DMS153 treated with DMSO at 0.1 percent for 48 hours (cell line): ENCODE measurements at regions not wholly inside any gene's neighbourhood (a gene's known extent, or its start where the extent isn't known, plus 50 kb on each side); places are given as distances from the start of the nearest gene placed in this dataset.
"Not testable (repeated sequence)": the region's sequence is repeated elsewhere in the genome, so short reads cannot be mapped to it uniquely, and the experiment has no call there.

Experiments used
- DNase-seq: peaks from one replicate; lab custom pipeline; 2025; ENCODE audit not compliant: unreplicated experiment; lab: John Stamatoyannopoulos, UW

DNA sequence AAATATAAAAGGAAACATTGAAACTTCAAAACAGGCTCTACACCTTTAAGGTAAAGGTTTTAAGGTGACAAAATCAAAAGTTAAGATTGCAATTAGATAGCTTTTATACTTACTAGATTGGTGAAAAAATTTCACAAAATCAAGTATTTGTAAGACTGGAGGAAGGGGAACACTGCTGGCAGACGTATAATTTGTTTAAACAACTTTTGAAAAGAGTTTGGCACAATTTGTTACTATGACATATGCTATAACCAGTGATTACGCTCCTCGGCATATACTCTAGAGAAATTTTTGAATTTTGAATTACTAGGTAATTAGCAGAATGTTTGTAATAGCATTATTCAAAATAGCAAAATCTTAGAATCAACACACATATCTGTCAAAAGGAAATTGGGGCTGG is 425.0 kb downstream of the LRRIQ3 start:
- DNase-seq, result no peak

DNA sequence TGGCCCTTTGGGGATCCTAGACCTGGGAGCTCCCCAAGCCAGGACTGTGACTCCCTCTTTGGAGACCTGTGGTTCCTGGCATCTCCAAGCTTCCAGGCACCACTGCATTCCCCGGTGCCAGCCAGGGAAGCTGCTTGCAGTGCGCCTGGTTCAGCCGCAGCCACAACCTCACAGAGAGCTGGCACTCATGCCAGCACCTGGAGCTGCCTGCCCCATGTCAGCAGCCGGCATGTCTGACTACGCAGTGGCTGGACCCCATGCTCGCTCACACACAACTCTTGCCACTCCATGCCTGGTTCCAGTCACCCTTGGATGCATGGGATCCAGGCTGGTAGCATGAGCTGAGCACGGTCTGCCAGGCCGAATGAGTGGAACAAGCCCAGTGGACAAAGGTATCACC is 426.6 kb downstream of the LRRIQ3 start:
- DNase-seq, result no peak

DNA sequence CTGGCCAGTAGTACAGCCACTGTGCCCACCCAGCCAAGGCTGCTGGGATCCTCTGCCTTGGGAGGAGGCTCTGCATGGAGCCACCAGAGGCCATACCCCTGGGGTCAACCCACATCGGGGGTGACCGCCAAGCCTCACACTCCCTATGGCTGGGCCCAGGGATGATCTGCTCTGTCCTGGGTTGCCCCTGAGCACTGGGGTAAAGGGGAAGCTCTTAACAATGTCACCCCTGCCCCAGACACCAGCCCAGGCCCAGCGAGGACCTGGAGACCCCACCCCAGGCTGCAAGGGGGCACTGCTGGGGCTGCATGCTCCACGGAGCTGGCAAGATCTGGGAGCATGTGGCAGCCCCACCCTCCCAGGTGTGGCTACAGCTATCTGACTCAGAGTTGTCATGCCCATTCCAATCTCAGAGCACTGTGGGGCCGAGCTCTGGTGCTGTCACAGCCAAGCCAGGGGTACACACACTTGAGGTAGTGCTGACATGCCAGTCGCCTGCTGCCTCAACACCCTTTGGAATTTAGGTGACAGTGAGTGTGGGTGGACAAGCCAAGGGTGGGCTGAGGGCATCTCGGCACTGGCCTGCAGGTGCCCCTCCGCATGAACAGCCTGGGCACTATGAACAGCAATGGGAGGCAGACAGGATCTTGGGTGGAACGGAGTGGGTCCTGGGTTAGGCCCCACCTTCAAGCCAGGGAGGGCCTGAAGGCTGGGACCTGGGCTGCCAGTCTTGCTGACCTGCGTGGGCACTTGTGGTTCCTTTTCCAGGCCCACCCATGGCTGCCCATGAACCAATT is 427.7 kb downstream of the LRRIQ3 start:
- no peak for DNase-seq

DNA sequence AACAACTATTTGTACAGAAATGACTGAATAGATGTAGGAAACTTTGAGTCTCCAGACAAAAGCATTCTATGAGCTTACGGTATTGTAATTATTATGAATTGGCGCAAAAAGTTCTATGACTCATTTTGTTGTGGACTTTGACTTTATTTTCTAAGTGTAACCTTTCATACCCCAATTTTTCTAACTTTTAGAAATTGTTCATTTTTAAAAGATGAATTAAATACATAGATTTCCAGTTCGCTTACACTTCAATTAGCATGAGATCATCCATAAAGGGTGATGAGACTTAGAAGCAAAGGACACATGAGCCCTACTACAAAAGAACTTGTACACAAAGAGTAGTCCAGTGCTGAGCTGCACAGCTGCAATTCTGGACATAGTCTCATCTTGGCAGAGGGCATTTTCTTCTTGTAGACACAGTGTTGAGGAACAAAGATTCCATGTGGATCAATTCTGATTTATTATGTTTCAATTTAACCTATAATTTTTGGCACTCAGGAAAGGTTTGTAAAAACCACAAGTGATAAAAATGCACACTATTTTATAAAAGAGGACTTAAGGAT is 431.1 kb downstream of the LRRIQ3 start:
- DNase-seq, result no peak

DNA sequence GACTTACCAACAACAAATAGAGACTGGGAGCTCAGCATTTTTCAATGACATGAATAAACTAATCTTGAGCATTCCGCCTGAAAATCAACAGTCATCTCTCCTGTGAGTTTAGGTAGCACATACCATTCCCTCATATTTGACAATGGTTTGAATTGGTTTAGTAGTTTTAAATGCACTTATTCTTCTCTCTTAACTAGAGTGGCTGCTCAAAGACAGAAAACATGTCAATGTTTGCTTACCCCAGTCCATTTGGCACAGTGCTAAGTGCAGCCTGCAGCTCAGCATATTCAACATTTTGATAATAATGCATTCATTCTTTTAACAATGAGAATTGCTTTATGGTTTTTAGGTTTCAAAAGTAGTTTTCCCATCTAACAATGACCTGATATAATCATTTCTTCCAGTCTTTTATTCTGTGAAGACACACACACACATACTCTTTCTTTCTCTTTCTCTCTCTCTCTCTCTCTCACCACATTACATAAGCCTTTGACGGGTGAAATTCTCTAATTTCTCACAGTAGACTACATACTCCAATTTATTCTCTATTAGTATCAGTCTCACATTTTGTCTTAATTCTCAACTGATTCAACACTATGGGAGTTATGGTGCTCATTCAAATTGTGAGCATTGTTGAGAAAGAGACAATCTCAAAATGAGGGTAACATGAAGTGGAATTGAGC is 432.3 kb downstream of the LRRIQ3 start:
- peak; percentile 38 for DNase-seq

DNA sequence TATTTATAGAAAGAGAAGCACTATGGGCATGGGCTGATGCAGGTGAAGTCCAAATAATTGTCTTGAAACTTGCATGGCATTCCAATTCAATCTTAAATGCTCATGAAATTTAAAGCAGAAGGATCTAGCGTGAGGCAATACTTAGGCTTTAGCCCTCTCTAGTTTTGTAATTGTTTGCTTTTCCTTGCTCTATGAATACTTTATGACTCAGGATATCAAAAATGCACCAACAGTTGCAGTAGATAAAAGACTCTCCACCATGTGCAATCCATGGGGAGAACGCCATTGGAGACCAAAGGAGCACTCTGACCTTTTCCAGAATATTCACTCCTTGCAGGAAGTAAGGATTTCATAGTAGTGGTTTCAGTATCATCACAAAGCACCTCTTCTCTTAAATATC is 436.4 kb downstream of the LRRIQ3 start:
- no peak for DNase-seq

DNA sequence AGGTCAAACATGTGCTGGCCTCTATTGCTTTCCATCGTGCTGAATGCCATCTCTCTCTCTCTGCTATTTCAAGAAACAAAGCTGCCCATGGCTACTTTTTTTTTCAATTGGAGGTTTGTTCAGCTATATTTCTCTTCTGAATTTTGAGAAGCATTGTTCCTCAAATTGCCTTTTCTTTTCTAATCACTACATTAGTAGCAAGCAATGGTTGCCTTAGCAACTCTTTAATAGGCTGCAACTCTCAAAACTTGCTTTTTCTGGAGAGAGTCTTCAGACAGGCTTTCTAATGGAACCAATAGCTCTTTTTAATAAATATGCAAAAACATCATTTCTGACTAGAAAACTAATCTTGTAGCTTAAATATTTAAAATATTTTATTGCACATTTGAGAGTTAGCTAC is 439.0 kb downstream of the LRRIQ3 start:
- no peak for DNase-seq

DNA sequence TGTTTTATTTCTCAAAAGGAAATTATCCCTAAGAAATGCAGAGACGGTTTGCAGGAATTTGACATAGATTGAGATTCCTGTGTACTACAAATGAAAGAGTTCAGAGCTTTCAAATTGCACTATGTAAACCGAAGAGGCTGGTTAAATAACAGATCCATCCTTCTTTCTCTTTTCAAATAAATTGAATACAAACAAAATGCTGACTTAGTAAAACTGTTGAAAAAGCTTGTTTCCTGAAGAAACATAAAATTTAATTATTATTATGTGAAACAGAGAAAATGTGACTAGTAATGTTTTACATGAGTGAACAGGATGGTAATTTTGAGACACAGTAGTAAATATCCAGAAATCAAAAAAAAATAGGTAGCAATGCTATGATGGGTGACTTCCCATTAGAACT is 441.2 kb downstream of the LRRIQ3 start:
- no peak for DNase-seq

DNA sequence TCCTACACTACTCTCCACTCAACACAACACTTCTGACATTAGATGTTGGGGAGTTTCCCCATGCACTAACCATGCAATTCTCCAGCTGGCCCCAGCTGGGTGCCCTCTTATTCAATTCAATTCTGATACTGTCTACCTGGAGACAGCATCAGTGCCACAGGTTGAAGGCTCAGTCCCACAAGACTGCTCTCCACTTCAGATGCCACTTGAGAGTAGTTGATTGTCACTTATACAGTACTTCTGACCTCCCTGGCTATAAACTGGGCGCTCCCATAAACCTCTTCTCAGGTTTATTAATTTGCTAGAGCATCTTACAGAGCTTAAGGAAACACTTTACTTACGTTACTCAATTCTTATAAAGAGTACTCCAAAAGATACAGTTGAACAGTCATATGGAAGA is 442.3 kb downstream of the LRRIQ3 start:
- no peak for DNase-seq

DNA sequence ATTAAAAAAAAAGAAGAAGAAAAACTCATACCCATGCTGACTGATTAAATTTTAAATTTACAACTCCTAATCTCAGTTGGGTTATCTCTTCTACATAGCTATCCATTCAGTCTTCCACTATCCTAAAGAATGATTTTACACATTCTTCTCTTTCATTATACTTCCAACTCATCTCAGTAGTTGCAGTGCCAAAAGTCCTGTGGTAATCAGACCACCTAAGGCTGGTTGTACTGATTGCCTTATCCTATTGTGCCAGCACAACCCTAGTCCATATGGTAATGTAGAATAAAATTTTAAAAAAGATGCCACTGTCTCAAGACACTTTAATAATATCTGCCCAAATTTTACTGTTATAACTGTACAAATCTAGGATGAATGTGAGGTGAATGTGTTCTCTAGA is 448.0 kb downstream of the LRRIQ3 start:
- no peak for DNase-seq

DNA sequence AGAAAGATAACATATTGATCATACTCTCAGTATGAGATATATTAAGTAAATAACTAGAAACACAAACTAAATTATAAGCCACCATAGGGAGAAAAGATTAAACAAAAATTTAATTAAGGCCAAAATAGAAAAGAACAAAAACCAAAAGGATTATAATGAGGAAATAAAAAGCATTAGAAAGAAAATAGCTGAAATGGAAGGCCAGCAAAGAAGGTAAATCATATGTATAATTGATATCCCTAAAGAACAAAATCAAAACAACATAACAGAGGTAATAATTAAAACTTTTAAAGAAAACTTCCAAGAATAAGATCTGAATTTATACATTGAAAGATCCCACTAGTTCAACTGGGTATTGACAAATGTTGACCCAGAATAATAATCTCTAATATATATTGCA is 453.0 kb downstream of the LRRIQ3 start:
- no peak for DNase-seq

DNA sequence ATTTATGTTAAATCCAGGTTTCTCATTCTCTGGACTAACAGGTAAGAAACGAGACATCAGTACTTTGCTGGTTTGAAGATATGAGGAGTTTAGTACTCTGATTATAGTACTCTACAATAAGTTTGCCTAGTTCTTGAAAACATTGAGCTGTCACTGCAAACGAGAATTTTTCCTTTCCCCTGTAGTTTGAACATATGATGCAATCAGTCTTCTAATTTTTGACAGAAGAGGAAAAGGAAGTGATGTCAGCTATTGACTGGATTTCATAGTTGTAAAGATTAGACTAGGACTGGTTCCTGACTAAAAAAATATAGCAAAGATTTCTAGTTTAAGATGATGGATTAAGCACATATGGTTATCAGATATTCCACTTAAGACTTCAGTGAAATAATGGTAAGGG is 461.9 kb downstream of the LRRIQ3 start:
- no peak for DNase-seq

DNA sequence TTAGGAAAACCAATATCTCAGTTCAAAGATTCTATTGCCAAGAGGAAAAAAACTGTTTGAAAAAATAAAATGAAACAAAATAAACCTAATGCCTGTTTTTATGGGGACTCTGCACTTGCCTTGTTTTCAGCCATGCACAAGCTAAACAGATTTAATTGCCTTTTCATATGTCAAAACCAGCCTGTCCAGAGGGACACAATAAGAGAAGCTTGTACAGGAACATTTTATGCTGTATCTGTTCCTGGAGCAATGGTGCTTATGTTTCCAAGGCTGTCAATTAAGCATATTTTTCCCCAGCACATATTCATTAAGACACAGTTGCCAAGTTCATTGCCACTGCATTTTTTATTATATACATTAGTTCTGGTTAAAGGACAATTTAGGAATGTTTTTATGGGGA is 470.9 kb downstream of the LRRIQ3 start:
- DNase-seq, result no peak

DNA sequence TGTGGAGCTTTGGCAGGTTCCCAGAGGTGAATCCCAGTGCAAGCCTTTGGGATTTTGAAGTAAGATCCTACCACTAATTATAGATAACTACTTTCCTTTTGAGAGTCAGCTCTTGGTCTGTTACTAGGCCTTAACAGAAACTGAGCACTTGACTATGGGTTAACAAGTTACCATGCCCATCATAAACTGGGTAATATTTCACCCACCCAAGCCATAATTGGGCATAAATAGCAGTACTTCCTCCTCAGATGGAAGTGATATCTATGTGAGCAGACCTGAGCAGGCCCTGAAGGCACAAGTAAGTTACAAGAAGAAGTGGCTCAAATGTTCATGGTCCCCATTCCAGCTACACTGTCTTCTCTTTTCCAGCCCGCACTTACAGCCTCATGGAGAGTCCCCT is 475.9 kb downstream of the LRRIQ3 start:
- no peak for DNase-seq

DNA sequence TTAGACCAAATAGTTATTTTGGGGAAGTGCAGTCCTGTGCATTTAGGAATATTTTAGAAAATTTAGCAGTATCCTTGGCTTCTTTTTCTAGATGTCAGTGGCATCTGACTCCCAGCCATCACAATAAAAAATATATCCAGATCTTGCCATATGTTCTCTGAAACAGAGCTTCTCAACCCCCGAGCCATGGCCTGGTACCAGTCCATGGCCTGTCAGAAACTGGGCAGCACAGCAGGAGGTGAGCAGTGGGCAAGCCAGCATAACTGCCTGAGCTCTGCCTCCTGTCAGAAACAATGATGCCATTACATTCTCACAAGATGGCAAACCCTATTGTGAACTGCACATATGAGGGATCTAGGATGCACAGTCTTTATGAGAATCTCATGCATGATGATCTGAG is 480.0 kb downstream of the LRRIQ3 start:
- no peak for DNase-seq

DNA sequence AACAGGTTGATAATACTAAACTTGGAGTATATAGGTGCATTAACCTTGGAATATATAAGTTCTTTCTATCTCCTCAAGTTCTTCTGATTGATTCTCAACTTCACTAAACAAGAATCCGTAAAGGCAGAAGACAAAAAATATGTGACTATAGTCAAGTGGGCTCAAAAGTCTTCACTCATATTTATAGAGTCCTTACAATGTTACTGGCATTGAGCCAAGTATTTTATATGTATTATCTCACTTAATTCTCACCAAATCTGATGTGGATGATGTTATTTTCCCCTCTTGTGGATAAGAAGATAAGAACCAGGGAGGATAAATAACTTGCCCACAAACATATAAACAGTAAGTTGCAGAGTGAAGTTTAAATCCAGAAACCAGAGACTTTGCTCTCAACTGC is 486.9 kb downstream of the LRRIQ3 start:
- DNase-seq, result no peak

DNA sequence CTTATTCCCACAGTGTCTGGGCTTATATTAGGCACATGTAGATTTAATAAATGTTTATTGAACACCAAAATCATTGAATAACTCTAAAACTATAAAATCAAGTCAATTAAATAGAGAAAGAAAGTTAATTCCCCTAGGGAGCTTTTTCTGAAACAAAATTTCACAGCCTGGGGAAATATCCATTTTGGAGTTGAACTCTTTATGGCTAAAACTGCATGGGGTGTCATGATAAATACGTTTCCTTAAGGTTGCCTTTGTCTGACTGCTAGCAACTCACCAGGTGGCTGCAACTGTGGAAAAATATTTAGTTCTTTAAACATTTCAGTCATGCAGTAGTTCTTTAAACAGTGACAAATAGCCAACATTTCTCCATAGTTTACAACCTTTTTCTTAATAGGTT is 496.1 kb downstream of the LRRIQ3 start:
- no peak for DNase-seq

DNA sequence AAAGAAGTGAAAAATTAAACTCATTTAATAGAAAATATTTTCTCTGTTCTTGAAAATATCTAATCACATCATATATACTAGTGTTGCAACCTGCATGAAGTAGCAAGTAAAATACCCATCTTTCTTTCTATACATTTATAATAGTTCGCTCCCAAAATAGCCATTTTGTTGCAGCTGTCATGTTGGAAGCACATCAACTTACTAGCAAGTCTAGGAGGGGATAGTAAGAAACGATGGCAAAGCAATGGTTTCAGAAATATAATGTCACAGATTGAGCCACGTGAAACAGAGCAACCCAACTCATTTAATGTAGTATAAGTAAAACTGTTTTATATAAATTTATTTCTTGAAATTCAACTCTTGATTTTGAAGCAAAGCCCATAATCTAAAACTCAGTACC is 521.8 kb downstream of the LRRIQ3 start:
- no peak for DNase-seq

DNA sequence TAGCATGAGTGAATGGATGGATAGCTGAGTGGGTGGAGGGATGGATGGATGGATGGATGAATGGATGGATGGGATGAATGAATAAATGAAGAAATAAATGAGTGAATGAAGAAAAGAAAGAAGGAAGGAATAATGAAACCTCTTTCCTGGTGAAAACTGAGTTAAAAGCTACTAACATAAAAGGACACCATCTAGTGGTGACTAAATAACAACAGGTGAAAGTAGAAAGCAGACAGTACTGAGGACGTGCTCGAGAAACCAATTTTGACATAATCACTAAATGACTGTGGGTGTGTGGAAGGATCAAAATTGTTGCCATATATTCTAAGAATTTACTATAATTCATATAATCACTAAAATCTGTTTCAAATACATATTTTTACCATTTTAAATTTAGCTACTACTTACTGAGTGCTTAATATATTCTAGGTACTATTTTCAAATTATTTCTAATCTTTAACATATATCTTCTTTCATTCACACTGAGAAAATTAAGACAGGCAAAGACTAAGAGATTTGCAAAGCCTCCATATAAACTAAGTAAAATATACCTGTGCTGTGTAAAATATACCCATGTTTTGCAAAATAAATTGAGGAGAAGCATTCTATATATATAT is 522.9 kb downstream of the LRRIQ3 start:
- peak; percentile 43 for DNase-seq

DNA sequence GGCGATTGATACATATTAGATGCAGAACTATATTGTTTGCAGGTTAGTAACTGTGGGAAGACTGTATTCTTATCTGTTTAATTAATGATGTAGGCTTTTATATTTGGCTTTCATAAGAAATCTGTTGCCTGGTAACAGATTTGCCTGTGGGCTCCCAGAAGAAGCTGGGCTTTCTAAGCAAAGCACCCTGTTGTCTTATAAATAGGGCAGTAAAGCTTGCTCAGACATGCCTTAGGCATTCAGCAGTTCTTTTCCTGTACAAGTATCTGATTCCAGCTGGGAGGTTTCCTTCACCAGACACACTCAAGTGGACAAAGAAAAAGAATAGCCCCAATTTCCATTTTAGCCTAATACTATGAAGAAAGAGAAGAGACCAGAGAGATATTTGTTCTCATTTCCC is 524.0 kb downstream of the LRRIQ3 start:
- peak; percentile 46 for DNase-seq

DNA sequence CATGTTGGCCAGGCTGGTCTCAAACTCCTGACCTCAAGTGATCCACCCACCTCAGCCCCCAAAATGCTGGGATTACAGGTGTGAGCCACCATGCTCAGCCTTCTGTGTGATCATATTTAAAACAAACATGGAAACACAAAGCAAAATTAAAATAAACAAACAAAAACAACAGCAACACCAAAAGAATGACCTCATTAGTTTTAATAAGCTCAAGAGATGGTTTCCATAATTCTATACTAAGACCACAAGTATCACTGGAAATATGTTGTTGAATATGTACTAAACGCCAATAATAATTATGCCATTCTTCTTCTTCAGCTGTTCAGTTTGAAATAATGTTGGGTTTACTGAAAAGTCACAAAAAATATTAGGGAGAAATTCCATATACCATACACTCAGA is 526.4 kb downstream of the LRRIQ3 start:
- DNase-seq, result no peak

DNA sequence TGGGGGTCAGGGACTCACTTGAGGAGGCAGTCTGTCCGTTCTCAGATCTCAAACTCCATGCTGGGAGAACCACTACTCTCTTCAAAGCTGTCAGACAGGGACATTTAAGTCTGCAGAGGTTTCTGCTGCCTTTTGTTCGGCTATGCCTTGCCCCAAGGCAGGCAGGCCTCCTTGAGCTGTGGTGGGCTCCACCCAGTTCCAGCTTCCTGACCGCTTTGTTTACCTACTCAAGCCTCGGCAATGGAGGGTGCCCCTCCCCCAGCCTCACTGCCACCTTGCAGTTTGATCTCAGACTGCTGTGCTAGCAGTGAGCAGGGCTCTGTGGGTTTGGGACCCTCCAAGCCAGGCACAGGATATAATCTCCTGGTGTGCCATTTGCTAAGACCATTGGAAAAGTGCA is 530.0 kb downstream of the LRRIQ3 start:
- not testable (repeated sequence) for DNase-seq
